ENCODE measurements at regions not wholly inside any gene's neighbourhood (a gene's known extent, or its start where the extent isn't known, plus 50 kb on each side); places are given as distances from the start of the nearest gene placed in this dataset.

DNA sequence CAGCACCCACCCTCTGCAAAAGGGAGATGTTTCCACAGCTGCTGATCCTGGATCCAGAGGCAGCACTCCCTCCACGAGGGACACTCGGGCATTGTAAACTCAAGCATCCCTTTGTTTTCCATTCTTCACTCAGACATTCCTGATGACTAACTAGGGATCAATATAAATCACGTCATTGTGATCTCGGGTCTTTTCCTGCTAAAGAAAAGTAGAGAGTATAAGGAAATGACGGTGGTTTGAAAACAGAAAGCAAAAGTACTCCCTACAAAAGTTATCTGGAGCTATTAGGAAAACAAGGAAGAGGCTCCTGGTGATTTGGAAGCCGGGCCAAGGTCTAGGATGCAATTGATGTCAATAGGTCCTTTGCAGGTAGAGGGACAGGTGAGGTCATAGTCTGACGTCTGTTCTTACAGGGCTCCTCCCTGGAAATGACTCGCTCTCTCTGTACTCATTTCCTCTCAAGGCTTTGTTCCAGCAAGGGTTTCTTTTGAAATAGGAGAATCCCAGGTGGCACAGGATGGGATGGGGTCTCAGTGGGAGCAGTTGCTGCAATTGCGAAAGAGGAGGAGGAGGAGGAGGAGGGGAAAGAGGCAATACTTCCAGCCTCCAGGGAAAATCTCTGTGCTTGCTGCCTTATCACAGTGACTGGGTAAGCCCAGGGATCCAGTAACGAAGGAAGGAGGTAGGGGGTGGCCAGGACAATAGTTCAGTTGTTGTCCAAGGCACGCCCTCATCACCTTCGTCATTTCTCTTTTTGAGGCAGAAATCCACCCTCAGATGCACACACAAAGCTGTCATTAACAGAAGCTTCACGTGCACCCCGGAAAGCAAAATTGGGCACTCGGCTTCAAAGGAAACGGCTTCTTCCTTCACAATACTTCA is 222.8 kb downstream of the LY86 start (continued):
- TF ChIP-seq, protein P1, sequence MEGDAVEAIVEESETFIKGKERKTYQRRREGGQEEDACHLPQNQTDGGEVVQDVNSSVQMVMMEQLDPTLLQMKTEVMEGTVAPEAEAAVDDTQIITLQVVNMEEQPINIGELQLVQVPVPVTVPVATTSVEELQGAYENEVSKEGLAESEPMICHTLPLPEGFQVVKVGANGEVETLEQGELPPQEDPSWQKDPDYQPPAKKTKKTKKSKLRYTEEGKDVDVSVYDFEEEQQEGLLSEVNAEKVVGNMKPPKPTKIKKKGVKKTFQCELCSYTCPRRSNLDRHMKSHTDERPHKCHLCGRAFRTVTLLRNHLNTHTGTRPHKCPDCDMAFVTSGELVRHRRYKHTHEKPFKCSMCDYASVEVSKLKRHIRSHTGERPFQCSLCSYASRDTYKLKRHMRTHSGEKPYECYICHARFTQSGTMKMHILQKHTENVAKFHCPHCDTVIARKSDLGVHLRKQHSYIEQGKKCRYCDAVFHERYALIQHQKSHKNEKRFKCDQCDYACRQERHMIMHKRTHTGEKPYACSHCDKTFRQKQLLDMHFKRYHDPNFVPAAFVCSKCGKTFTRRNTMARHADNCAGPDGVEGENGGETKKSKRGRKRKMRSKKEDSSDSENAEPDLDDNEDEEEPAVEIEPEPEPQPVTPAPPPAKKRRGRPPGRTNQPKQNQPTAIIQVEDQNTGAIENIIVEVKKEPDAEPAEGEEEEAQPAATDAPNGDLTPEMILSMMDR (IDR thresholded peaks at IDR 0.05): no peak
- no peak for TF ChIP-seq RAD21 (IDR thresholded peaks at IDR 0.05; ENCODE audit: low read length)
- TF ChIP-seq FOXM1 (IDR thresholded peaks at IDR 0.05; ENCODE audit: low read depth): no peak
- no peak for TF ChIP-seq SMC3 (IDR thresholded peaks at IDR 0.05; ENCODE audit: low read depth, low read length)
- TF ChIP-seq, protein P2, sequence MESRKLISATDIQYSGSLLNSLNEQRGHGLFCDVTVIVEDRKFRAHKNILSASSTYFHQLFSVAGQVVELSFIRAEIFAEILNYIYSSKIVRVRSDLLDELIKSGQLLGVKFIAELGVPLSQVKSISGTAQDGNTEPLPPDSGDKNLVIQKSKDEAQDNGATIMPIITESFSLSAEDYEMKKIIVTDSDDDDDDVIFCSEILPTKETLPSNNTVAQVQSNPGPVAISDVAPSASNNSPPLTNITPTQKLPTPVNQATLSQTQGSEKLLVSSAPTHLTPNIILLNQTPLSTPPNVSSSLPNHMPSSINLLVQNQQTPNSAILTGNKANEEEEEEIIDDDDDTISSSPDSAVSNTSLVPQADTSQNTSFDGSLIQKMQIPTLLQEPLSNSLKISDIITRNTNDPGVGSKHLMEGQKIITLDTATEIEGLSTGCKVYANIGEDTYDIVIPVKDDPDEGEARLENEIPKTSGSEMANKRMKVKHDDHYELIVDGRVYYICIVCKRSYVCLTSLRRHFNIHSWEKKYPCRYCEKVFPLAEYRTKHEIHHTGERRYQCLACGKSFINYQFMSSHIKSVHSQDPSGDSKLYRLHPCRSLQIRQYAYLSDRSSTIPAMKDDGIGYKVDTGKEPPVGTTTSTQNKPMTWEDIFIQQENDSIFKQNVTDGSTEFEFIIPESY (IDR thresholded peaks at IDR 0.05; ENCODE audit: borderline replicate concordance, low read depth): no peak
- TF ChIP-seq SIN3A (IDR thresholded peaks at IDR 0.05; ENCODE audit: borderline replicate concordance, low read depth, low read length): no peak

DNA sequence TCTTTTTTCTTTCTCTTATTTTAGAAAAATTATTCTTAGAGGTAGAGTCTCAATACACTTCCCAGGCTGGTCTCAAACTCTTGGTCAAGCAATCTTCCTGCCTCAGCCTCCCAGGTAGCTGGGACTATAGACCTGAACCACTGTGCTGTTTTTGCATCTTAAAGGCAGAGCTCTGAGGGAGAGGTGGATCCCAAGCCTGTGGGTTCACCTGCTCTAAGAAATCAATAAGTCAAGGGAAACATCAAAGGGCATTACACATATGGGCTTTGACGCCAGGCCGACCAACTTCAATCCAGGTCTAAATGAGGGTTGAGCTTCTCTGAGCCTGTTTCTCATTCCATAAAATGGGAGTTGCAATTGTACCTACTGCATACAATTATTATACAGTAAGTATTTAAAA is 223.9 kb downstream of the LY86 start:
- Histone ChIP-seq H3K27me3 (ENCODE audit: insufficient read depth) (no peaks in the 10 kb centered on the region), H4K20me1 (ENCODE audit: insufficient read depth) (no peaks in the 10 kb centered on the region), H3K4me1 (ENCODE audit: control insufficient read depth in 1 of 2, insufficient read depth in 2 of 2, low read depth in 1 of 2, low read length in 1 of 2) (no peaks in the 10 kb centered on the region), H3F3A (replicated peaks; ENCODE audit: insufficient read depth) (no peaks in the 10 kb centered on the region), H3K36me3 (replicated peaks in 1 of 2; ENCODE audit: control insufficient read depth in 1 of 2, insufficient read depth in 2 of 2, low read length in 1 of 2) (no peaks in the 10 kb centered on the region), H3K4me2 (no peak overlapping the region), H3K4me3 (ENCODE audit: low read depth in 2 of 2, low read length in 1 of 2) (no peak overlapping the region), H3K27ac (ENCODE audit: low read depth in 2 of 2, low read length in 1 of 2) (no peak overlapping the region), H3K9me3 (no peaks in the 10 kb centered on the region), H3K9me2 (no peaks in the 10 kb centered on the region), H3K9ac (no peak overlapping the region), H3K79me2 (ENCODE audit: insufficient read depth) (no peaks in the 10 kb centered on the region), H2AFZ (ENCODE audit: low read depth) (no peak overlapping the region)
- POLR2A ChIA-PET: no interaction called here
- DNase-seq: no peak
- CTCF ChIA-PET: no interaction called here
- no peak for TF ChIP-seq GATA2 (CRISPR knock-in tag; IDR thresholded peaks at IDR 0.05)
- 95% methylated on average over 2 of the region's 2 CpGs for WGBS (ENCODE audit: low lambda C conversion rate)

DNA sequence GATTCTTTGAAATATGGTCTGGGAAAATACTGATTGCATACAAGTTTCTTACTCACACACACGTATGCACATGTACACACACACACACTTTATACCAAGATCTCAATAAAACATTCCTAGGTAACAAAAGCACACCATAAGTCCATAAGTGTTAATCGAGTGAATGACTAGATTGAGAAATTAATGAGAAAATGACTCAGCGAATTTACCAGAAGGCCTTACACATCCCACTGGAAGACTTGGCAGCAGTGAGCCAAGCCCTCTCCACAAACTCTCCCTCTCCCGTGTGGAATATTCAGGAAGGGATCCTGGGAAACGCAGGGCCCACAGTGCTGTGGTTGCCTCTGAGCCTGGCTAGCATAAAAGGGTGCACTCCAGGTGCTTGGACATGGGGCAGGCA is 227.2 kb downstream of the LY86 start:
- Histone ChIP-seq H3K27ac (ENCODE audit: low read depth in 2 of 2, low read length in 1 of 2) (no peak overlapping the region), H3K36me3 (replicated peaks in 1 of 2; ENCODE audit: control insufficient read depth in 1 of 2, insufficient read depth in 2 of 2, low read length in 1 of 2) (no peaks in the 10 kb centered on the region), H3K4me2 (no peak overlapping the region), H3K4me3 (ENCODE audit: low read depth in 2 of 2, low read length in 1 of 2) (no peak overlapping the region), H3K9me2 (no peaks in the 10 kb centered on the region), H3K27me3 (ENCODE audit: insufficient read depth) (no peaks in the 10 kb centered on the region), H3K79me2 (ENCODE audit: insufficient read depth) (no peaks in the 10 kb centered on the region), H4K20me1 (ENCODE audit: insufficient read depth) (no peaks in the 10 kb centered on the region), H3F3A (replicated peaks; ENCODE audit: insufficient read depth) (no peaks in the 10 kb centered on the region), H3K9me3 (no peaks in the 10 kb centered on the region), H2AFZ (ENCODE audit: low read depth) (no peak overlapping the region), H3K9ac (no peak overlapping the region), H3K4me1 (ENCODE audit: control insufficient read depth in 1 of 2, insufficient read depth in 2 of 2, low read depth in 1 of 2, low read length in 1 of 2) (no peaks in the 10 kb centered on the region)
- 39% methylated on average over 5 of the region's 5 CpGs for WGBS (ENCODE audit: low lambda C conversion rate)
- ChIA-PET POLR2A (no interaction called here), CTCF (no interaction called here)
- DNase-seq: no peak
- TF ChIP-seq GATA2 (CRISPR knock-in tag; IDR thresholded peaks at IDR 0.05) (no peak), ELF1 (IDR thresholded peaks at IDR 0.05) (no peak), MXI1 (IDR thresholded peaks at IDR 0.05; ENCODE audit: low read depth, low read length) (no peak), NFIC (IDR thresholded peaks at IDR 0.05; ENCODE audit: borderline replicate concordance) (no peak), RCOR1 (IDR thresholded peaks at IDR 0.05; ENCODE audit: low read length) (no peak), RXRA (IDR thresholded peaks at IDR 0.05; ENCODE audit: borderline replicate concordance, low read depth) (no peak)
- TF ChIP-seq, protein P3, sequence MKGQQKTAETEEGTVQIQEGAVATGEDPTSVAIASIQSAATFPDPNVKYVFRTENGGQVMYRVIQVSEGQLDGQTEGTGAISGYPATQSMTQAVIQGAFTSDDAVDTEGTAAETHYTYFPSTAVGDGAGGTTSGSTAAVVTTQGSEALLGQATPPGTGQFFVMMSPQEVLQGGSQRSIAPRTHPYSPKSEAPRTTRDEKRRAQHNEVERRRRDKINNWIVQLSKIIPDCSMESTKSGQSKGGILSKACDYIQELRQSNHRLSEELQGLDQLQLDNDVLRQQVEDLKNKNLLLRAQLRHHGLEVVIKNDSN (IDR thresholded peaks at IDR 0.05; ENCODE audit: borderline replicate concordance, low read depth): no peak
- TF ChIP-seq, protein P4, sequence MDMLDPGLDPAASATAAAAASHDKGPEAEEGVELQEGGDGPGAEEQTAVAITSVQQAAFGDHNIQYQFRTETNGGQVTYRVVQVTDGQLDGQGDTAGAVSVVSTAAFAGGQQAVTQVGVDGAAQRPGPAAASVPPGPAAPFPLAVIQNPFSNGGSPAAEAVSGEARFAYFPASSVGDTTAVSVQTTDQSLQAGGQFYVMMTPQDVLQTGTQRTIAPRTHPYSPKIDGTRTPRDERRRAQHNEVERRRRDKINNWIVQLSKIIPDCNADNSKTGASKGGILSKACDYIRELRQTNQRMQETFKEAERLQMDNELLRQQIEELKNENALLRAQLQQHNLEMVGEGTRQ (IDR thresholded peaks at IDR 0.05; ENCODE audit: borderline replicate concordance, low read depth, low read length): no peak
- TF ChIP-seq, protein P1 (IDR thresholded peaks at IDR 0.05): no peak

Measured in SK-N-SH (cell line).